Upper lobe of right lung (tissue), 1 donor: ENCODE measurements at regions not wholly inside any gene's neighbourhood (a gene's known extent, or its start where the extent isn't known, plus 50 kb on each side); places are given as distances from the start of the nearest gene placed in this dataset.

Experiments used
- ATAC-seq: fragments of 200-7000 bp; cut with Tn5 transposase; one replicate; pipeline ENCODE4 v1.9.1; 2020; ENCODE audit warnings: mild to moderate bottlenecking, moderate library complexity
- DNase-seq: peaks from one replicate; pipeline ENCODE4 v3.0.0-alpha.2; 2020
- H3K27ac ChIP-seq: fragments of 200-600 bp; one replicate; pipeline ENCODE4 v1.8.0; 2022
- H3K27me3 ChIP-seq: fragments of 200-600 bp; one replicate; pipeline ENCODE4 v1.8.0; 2022; ENCODE audit warnings: mild to moderate bottlenecking
- H3K36me3 ChIP-seq: fragments of 200-600 bp; one replicate; pipeline ENCODE4 v1.8.0; 2022
- H3K4me1 ChIP-seq: fragments of 200-600 bp; one replicate; pipeline ENCODE4 v1.8.0; 2022
- H3K4me3 ChIP-seq: fragments of 200-600 bp; one replicate; pipeline ENCODE4 v1.8.0; 2022; ENCODE audit warnings: mild to moderate bottlenecking
- H3K9me3 ChIP-seq: fragments of 200-600 bp; one replicate; pipeline ENCODE4 v1.8.0; 2022
- intact Hi-C: fragments of 100-400 bp; cut with DNase I; formaldehyde crosslinking; loops from one replicate; pipeline ENCODE4 v1.11.0; 2022
- TF ChIP-seq, protein P1 (sequence below): fragments of 200-600 bp; IDR thresholded peaks from one replicate; pipeline ENCODE4 v1.8.0; 2022; ENCODE audit warnings: antibody characterized with exemption
- donor health status: DM: no; HTN: yes; CAD: no; lungs with severe emphysema.

DNA sequence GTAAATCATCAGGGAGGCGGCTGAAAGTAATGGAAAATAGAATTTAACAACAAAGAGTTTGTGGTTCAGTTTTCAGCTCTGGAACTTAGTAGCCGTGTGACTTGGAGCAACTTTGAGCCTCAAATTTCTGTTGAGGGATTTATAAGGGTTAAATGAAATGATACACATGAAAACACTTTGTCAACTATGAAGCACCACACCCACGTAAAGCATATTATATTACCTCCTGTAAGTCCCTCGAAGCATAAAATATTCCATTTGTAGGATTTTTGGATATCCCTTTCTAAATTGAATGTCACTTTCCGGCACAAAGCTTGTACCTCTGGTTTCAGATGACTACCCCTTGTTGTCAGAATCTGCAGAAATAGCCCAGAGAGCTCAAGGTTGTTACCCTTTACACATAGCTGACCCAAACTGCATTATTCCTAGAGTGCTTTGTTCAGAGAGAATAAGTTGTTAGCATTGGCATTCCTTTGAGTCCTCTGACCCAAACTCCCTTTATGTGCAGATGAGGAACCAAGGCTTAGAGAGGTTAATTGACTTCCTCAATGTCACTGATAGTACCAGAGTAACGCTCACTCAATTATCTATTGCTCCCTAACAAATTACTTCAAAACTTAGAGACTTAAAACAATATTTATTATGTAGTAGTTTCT, 187.9 kb upstream of the UMPS start:
- TF ChIP-seq, protein P1, sequence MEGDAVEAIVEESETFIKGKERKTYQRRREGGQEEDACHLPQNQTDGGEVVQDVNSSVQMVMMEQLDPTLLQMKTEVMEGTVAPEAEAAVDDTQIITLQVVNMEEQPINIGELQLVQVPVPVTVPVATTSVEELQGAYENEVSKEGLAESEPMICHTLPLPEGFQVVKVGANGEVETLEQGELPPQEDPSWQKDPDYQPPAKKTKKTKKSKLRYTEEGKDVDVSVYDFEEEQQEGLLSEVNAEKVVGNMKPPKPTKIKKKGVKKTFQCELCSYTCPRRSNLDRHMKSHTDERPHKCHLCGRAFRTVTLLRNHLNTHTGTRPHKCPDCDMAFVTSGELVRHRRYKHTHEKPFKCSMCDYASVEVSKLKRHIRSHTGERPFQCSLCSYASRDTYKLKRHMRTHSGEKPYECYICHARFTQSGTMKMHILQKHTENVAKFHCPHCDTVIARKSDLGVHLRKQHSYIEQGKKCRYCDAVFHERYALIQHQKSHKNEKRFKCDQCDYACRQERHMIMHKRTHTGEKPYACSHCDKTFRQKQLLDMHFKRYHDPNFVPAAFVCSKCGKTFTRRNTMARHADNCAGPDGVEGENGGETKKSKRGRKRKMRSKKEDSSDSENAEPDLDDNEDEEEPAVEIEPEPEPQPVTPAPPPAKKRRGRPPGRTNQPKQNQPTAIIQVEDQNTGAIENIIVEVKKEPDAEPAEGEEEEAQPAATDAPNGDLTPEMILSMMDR, result no peak
- no peak for DNase-seq
- no peaks in the 10 kb centered on the region for H3K36me3 ChIP-seq
- no peaks in the 10 kb centered on the region for H3K9me3 ChIP-seq
- no peak for ATAC-seq
- no peak overlapping the region for H3K27ac ChIP-seq
- intact Hi-C loops, result no loop called here
- no peak overlapping the region for H3K4me3 ChIP-seq
- no peaks in the 10 kb centered on the region for H3K27me3 ChIP-seq
- no peaks in the 10 kb centered on the region for H3K4me1 ChIP-seq

DNA sequence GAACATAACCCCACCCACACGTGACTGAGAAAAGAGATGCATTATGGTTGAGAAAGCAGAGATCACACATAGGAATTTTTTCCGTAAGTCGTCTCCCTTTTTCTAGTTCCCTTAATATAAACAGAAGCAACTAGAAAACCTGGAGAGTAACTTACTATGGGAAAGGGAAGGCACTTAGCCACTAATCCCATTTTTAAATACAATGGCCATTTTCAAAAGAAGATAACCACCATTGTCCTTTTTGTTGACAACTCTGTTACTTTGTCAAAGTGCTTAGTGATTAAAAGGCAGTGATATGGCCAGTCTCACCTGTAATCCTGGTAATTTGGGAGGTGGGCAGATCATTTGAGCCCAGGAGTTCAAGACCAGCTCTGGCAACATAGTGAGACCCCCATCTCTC, 184.4 kb upstream of the UMPS start:
- ATAC-seq, result no peak
- no peaks in the 10 kb centered on the region for H3K4me1 ChIP-seq
- H3K36me3 ChIP-seq, result no peaks in the 10 kb centered on the region
- no peaks in the 10 kb centered on the region for H3K27me3 ChIP-seq
- no peak overlapping the region for H3K4me3 ChIP-seq
- no peaks in the 10 kb centered on the region for H3K9me3 ChIP-seq
- H3K27ac ChIP-seq, result no peak overlapping the region
- DNase-seq, result no peak
- intact Hi-C loops, result no loop called here
- TF ChIP-seq, protein P1, result no peak

DNA sequence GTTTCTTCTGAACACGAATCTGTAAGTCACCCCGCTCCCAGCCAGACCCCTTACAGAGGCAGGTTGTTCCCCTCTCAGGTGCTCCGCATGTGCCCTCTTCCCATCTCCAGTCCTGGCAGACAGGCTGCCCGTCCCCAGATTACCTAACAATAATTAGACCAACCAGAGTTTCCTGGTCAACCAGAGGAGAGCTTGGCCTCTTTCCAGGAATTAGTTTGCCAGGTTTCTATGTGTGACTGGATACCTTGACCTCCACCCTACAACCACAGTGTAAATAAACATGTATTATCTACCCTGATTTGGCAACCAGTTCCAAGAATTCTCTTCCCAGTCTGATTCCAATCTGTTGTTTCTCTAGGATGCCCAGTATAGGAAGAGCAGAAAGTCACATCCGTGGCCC, 178.0 kb upstream of the UMPS start:
- Histone ChIP-seq H3K4me3 (no peak overlapping the region), H3K27me3 (no peaks in the 10 kb centered on the region), H3K27ac (no peak overlapping the region), H3K9me3 (no peaks in the 10 kb centered on the region), H3K4me1 (no peaks in the 10 kb centered on the region), H3K36me3 (no peaks in the 10 kb centered on the region)
- intact Hi-C loops, result loop anchor here (10.0 kb wide), 1 partner anchor 197 kb away; no protein-coding TSS in a partner anchor
- DNase-seq (no peak), ATAC-seq (peak; percentile 59)
- TF ChIP-seq, protein P1, result no peak

DNA sequence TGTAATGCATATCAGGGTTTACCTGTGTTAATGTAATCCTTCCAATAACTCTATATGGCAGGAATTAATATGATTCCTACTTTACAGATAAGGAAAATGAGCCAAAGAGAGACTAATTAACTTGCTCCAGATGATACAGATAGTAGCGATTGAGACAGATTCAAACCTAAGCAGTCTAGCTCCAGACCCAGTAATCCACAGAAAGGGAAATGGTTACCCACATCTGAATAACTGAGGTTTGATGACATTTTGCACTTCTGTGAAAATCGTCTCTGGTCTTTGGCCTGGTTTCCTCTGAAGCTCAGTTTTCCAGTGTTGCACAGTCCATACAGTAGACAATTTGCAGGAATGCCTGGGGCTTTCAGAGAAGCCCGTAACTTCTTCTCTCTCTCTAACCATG, 177.1 kb upstream of the UMPS start:
- TF ChIP-seq, protein P1, result no peak
- H3K27me3 ChIP-seq, result no peaks in the 10 kb centered on the region
- intact Hi-C loops, result loop anchor here (10.0 kb wide), 1 partner anchor 198 kb away; no protein-coding TSS in a partner anchor
- ATAC-seq (no peak), DNase-seq (no peak)
- no peak overlapping the region for H3K27ac ChIP-seq
- peaks cover 1% of the 10 kb centered on the region for H3K4me1 ChIP-seq
- H3K9me3 ChIP-seq, result no peaks in the 10 kb centered on the region
- no peaks in the 10 kb centered on the region for H3K36me3 ChIP-seq
- H3K4me3 ChIP-seq, result no peak overlapping the region

DNA sequence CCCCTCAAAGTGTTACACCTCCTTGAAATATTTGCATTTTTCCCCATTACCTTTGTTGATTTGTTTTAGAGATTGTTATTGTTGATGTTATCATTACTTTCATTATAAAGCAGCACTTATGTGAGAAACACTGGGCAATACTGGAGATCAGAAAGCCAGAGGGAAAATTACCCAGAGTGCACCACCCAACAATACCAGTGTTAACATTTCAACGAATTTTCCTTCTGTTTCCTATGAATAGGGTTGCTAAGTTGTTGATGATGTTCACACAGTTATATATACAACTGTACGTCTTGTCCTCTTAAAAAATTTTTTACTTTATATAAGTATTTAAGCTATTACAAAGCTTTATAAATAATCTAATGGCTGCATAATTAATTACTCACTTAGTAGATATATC, 173.6 kb upstream of the UMPS start:
- H3K4me1 ChIP-seq, result peaks cover 17% of the 10 kb centered on the region
- H3K36me3 ChIP-seq, result no peaks in the 10 kb centered on the region
- no peak for DNase-seq
- no peaks in the 10 kb centered on the region for H3K9me3 ChIP-seq
- H3K27ac ChIP-seq, result no peak overlapping the region
- H3K4me3 ChIP-seq, result no peak overlapping the region
- intact Hi-C loops, result loop anchor here (10.0 kb wide), 1 partner anchor 202 kb away; no protein-coding TSS in a partner anchor
- H3K27me3 ChIP-seq, result no peaks in the 10 kb centered on the region
- ATAC-seq, result no peak
- TF ChIP-seq, protein P1, result no peak
